Activated CD8-positive, alpha-beta memory T cell treated with anti-CD3 and anti-CD28 coated beads, Interleukin-2, amount 10 ng/mL, durations not matched to agents 7 days and 5 days (primary cell): ENCODE measurements at regions not wholly inside any gene's neighbourhood (a gene's known extent, or its start where the extent isn't known, plus 50 kb on each side); places are given as distances from the start of the nearest gene placed in this dataset.
"Not testable (repeated sequence)": the region's sequence is repeated elsewhere in the genome, so short reads cannot be mapped to it uniquely, and the experiment has no call there.

Source experiments
- ATAC-seq: fragments of 150-1000 bp; cut with Tn5 transposase; one replicate; pipeline ENCODE4 v1.10.0; 2021; ENCODE audit warnings: moderate library complexity
- CTCF ChIA-PET: fragments of 350-600 bp; sonication (Branson Sonifier 250); formaldehyde crosslinking; loops from one replicate; lab custom pipeline; 2021; ENCODE audit warnings: antibody characterized with exemption; lab: Charles Lee
- DNase-seq: peaks from one replicate; pipeline ENCODE4 v3.0.0-alpha.2; 2020
- H3K27ac Mint-ChIP-seq: one replicate; pipeline ENCODE4 v1.8.0; 2021; ENCODE audit warnings: mild to moderate bottlenecking, mixed read lengths
- H3K27me3 Mint-ChIP-seq: one replicate; pipeline ENCODE4 v1.8.0; 2021; ENCODE audit warnings: mixed read lengths
- H3K36me3 Mint-ChIP-seq: one replicate; pipeline ENCODE4 v1.8.0; 2021; ENCODE audit warnings: mild to moderate bottlenecking, mixed read lengths
- H3K4me1 Mint-ChIP-seq: one replicate; pipeline ENCODE4 v1.8.0; 2021; ENCODE audit warnings: mixed read lengths
- H3K4me3 Mint-ChIP-seq: one replicate; pipeline ENCODE4 v1.8.0; 2021; ENCODE audit warnings: mild to moderate bottlenecking, moderate library complexity, mixed read lengths
- H3K9me3 Mint-ChIP-seq: one replicate; pipeline ENCODE4 v1.8.0; 2022; ENCODE audit warnings: low read depth, mixed read lengths

DNA sequence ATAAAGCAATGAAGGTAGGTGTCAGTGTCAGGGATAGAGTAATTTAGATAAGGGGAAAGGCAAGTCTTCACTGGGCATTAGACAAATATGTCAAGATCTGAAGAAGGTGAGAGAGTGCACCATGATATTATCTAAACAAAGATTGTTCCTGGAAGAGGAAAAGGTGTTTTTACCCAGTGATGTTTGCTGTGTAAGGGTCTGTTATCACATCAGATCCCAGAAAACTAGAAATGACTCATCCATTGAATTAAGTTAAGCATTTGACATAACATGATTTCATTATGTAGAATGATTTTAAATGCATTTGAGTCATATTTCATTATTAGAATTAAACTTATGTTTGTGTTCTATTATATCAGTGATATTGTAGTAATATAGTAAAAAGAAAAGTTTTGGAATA is 1279.5 kb upstream of the CITED2 start:
- ATAC-seq (no peak), DNase-seq (no peak)
- Mint-ChIP-seq H3K27ac (no peak overlapping the region), H3K27me3 (peaks cover 8% of the 10 kb centered on the region), H3K4me1 (no peaks in the 10 kb centered on the region), H3K36me3 (no peaks in the 10 kb centered on the region), H3K9me3 (no peaks in the 10 kb centered on the region), H3K4me3 (no peak overlapping the region)
- CTCF ChIA-PET, result no interaction called here

GRCh38 chr6:140653506-140653905 is 1279.1 kb upstream of the CITED2 start:
- H3K4me3 Mint-ChIP-seq, result no peak overlapping the region
- no peak overlapping the region for H3K27ac Mint-ChIP-seq
- peaks cover 8% of the 10 kb centered on the region for H3K27me3 Mint-ChIP-seq
- ATAC-seq (no peak), DNase-seq (no peak)
- CTCF ChIA-PET, result no interaction called here
- no peaks in the 10 kb centered on the region for H3K9me3 Mint-ChIP-seq
- H3K36me3 Mint-ChIP-seq, result no peaks in the 10 kb centered on the region
- H3K4me1 Mint-ChIP-seq, result no peaks in the 10 kb centered on the region

DNA sequence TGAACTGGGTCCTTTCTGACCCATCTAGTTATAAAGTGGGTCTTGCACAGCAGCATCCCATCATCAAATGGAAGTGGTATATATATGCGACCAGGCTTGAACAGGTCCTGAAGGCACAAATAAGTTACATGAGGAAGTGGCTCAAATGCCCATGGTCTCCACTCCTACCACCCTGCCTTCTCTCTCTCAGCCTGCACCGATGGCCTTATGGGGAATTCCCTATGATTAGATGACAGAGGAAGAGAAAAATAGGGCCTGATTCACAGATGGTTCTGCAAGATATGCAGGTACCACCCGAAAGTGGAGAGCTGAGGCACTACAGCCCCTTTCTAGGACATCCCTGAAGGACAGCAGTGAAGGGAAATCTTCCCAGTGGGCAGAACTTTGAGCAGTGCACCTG is 1275.1 kb upstream of the CITED2 start:
- CTCF ChIA-PET, ATAC-seq, H3K4me3 Mint-ChIP-seq, DNase-seq, H3K27ac Mint-ChIP-seq, H3K36me3 Mint-ChIP-seq, H3K27me3 Mint-ChIP-seq, H3K9me3 Mint-ChIP-seq, H3K4me1 Mint-ChIP-seq: not testable (repeated sequence)

DNA sequence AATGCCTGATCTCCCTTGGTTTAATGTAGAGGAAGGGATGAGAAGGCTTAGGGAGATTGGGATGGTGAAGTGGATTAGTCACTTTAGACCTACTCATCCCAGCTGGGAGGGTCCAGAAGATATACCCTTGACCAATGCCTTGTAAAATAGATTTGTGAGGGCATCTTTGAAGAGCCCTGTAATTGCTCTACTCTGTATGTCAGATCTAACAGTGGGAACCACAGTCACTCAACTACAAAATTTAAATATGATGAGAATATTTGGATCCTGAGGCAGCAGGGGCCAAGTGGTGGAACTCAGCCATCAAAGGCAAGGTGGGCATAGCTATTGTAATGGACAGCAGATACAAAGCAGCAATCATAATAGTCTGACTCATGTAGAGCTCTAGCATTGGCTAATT is 1272.9 kb upstream of the CITED2 start:
- ATAC-seq, H3K4me1 Mint-ChIP-seq, H3K27me3 Mint-ChIP-seq, H3K27ac Mint-ChIP-seq, H3K36me3 Mint-ChIP-seq, H3K4me3 Mint-ChIP-seq, DNase-seq: not testable (repeated sequence)
- CTCF ChIA-PET, result interaction anchor here (1.2 kb wide), 1 partner anchor 23 kb away, joined by 3 read pairs; no protein-coding TSS in a partner anchor
- H3K9me3 Mint-ChIP-seq, result peaks cover 10% of the 10 kb centered on the region

DNA sequence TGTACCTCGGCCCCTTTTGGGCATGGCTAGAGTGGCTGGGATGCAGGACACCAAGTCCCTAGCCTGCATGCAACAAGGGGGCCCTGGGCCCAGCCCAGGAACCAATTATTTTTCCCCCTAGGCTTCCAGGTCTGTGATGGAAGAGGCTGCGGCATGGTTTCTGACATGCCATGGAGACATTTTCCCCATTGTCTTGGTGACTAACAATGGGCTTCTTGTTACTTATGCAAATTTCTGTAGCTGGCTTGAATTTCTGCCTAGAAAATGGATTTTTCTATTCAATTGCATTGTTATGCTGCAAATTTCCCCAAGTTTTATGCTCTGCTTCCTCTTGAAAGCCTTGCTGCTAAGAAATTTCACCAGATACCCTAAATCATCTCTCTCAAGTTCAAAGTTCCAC is 1269.6 kb upstream of the CITED2 start:
- no peak for ATAC-seq
- H3K9me3 Mint-ChIP-seq, result peaks cover 10% of the 10 kb centered on the region
- CTCF ChIA-PET, result no interaction called here

GRCh38 chr6:140641412-140641811 is 1267.0 kb upstream of the CITED2 start:
- Mint-ChIP-seq H3K9me3 (peaks cover 4% of the 10 kb centered on the region), H3K4me3 (no peak overlapping the region), H3K36me3 (no peaks in the 10 kb centered on the region), H3K27ac (no peak overlapping the region), H3K4me1 (no peaks in the 10 kb centered on the region), H3K27me3 (no peaks in the 10 kb centered on the region)
- DNase-seq, result no peak
- CTCF ChIA-PET, result no interaction called here
- ATAC-seq, result no peak

More for the DNA sequence above, 1269.6 kb upstream of the CITED2 start:
- no peak overlapping the region for H3K27ac Mint-ChIP-seq
- H3K4me1 Mint-ChIP-seq, result no peaks in the 10 kb centered on the region
- H3K36me3 Mint-ChIP-seq, result no peaks in the 10 kb centered on the region
- no peak for DNase-seq
- H3K27me3 Mint-ChIP-seq, result no peaks in the 10 kb centered on the region
- H3K4me3 Mint-ChIP-seq, result no peak overlapping the region

- Mint-ChIP-seq H3K27me3 (no peaks in the 10 kb centered on the region), H3K36me3 (no peaks in the 10 kb centered on the region), H3K4me1 (no peaks in the 10 kb centered on the region), H3K9me3 (no peaks in the 10 kb centered on the region), H3K27ac (no peak overlapping the region), H3K4me3 (no peak overlapping the region)
- DNase-seq (no peak), ATAC-seq (no peak)
- CTCF ChIA-PET, result no interaction called here
These were observed 1262.5 kb upstream of the CITED2 start for GRCh38 chr6:140636908-140637402.

- CTCF ChIA-PET, result no interaction called here
- Mint-ChIP-seq H3K4me3 (no peak overlapping the region), H3K9me3 (no peaks in the 10 kb centered on the region), H3K36me3 (no peaks in the 10 kb centered on the region), H3K4me1 (no peaks in the 10 kb centered on the region), H3K27ac (no peak overlapping the region), H3K27me3 (no peaks in the 10 kb centered on the region)
- DNase-seq (no peak), ATAC-seq (no peak)
These were observed 1261.9 kb upstream of the CITED2 start for GRCh38 chr6:140636271-140636907.

DNA sequence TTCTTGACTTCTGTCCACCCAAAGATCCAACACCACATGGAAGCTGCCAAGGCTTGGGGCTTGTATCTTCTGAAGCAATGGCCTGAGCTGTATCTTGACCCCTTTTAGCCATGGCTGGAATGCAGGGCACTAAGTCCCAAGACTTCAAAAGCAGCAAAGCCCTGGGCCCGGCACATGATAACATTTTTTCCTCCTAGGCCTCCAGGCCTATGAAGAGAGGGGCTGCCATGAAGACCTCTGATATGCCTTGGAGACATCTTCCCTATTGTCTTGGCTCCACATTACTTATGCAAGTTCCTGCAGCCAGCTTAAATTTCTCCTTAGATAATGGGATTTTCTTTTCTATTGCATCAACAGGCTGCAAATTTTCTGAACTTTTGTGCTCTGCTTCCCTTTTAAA is 1252.6 kb upstream of the CITED2 start:
- H3K9me3 Mint-ChIP-seq, result peaks cover 11% of the 10 kb centered on the region
- ATAC-seq, result no peak
- no peak for DNase-seq

GRCh38 chr6:140623498-140623897 is 1249.0 kb upstream of the CITED2 start:
- no peaks in the 10 kb centered on the region for H3K4me1 Mint-ChIP-seq
- H3K4me3 Mint-ChIP-seq, result no peak overlapping the region
- no peak overlapping the region for H3K27ac Mint-ChIP-seq
- peaks cover 7% of the 10 kb centered on the region for H3K36me3 Mint-ChIP-seq
- CTCF ChIA-PET, result no interaction called here
- peaks cover 11% of the 10 kb centered on the region for H3K9me3 Mint-ChIP-seq
- no peak for ATAC-seq
- H3K27me3 Mint-ChIP-seq, result peaks cover 8% of the 10 kb centered on the region
- no peak for DNase-seq

More for the DNA sequence above, 1252.6 kb upstream of the CITED2 start:
- no peak overlapping the region for H3K4me3 Mint-ChIP-seq
- peaks cover 7% of the 10 kb centered on the region for H3K36me3 Mint-ChIP-seq
- CTCF ChIA-PET, result no interaction called here
- no peaks in the 10 kb centered on the region for H3K4me1 Mint-ChIP-seq
- no peak overlapping the region for H3K27ac Mint-ChIP-seq
- H3K27me3 Mint-ChIP-seq, result no peaks in the 10 kb centered on the region

GRCh38 chr6:140620496-140620895 is 1246.0 kb upstream of the CITED2 start:
- DNase-seq (no peak), ATAC-seq (no peak)
- peaks cover 8% of the 10 kb centered on the region for H3K27me3 Mint-ChIP-seq
- no peaks in the 10 kb centered on the region for H3K4me1 Mint-ChIP-seq
- no peaks in the 10 kb centered on the region for H3K36me3 Mint-ChIP-seq
- CTCF ChIA-PET, result no interaction called here
- no peak overlapping the region for H3K27ac Mint-ChIP-seq
- H3K9me3 Mint-ChIP-seq, result peaks cover under 1% of the 10 kb centered on the region
- no peak overlapping the region for H3K4me3 Mint-ChIP-seq

DNA sequence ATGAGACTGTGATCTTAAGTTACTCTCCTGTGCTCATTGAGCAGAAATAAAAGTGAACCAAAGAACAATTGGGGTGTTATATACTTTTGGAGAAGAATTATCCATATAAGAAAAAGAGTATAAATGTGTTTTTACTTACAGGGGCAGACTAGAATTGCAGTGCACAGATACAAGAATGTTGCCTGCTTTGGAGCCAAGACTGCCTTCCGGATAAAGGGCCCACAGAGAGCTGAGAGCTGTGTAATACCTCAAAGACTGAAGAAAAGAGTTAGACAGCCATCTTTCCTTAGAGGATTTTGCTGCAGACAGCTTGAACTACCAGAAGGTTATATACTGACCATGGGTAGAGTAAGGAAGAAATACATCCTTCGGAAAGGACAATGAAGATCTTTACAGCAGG is 1235.5 kb upstream of the CITED2 start:
- no peaks in the 10 kb centered on the region for H3K36me3 Mint-ChIP-seq
- H3K27ac Mint-ChIP-seq, result no peak overlapping the region
- DNase-seq, result no peak
- no peaks in the 10 kb centered on the region for H3K9me3 Mint-ChIP-seq
- H3K4me1 Mint-ChIP-seq, result no peaks in the 10 kb centered on the region
- H3K4me3 Mint-ChIP-seq, result no peak overlapping the region
- ATAC-seq, result no peak
- CTCF ChIA-PET, result no interaction called here
- H3K27me3 Mint-ChIP-seq, result peaks cover 10% of the 10 kb centered on the region

DNA sequence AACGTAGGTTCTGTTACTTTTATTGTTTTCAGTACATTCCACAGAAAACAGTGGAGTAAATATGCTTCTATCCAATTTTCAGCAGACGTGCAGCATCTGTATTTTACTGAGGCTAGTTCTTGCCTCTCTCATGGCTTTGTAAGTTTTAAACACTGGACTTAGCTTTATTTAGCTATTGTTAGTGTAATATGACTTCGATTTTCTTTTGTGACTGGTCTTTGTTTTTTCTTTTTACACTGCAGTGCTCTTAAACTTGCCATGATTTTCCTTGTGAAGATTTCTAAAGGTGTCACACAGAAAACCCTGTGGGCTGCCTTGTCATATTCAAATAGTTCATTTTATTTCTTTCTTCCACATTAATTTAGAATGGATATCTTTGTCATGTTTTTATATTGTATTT is 1234.9 kb upstream of the CITED2 start:
- Mint-ChIP-seq H3K27me3 (peaks cover 10% of the 10 kb centered on the region), H3K4me3 (no peak overlapping the region), H3K36me3 (no peaks in the 10 kb centered on the region), H3K4me1 (no peaks in the 10 kb centered on the region), H3K27ac (no peak overlapping the region), H3K9me3 (peaks cover 2% of the 10 kb centered on the region)
- CTCF ChIA-PET, result no interaction called here
- ATAC-seq (no peak), DNase-seq (no peak)

DNA sequence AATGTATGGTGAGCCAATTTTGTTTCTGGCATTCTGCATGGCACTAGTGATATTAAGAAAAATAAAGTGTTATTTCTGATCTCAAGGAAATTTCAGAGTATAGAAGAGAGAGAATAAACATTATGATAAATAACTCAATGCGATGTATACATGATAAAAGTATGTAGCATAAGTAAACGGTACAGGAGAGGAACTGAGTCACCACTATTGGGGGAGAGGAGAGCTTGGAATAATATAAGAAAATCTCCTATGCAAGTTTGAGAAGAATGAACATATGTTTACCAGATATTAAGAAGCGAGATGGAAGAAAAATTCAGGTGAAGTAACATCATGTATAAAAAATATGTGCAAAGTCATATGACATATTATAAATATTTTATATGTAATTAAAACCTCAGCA is 1230.3 kb upstream of the CITED2 start:
- Mint-ChIP-seq H3K27ac (no peak overlapping the region), H3K27me3 (peaks cover 22% of the 10 kb centered on the region), H3K4me3 (no peak overlapping the region), H3K36me3 (peaks cover 4% of the 10 kb centered on the region), H3K9me3 (peaks cover 7% of the 10 kb centered on the region), H3K4me1 (no peaks in the 10 kb centered on the region)
- CTCF ChIA-PET, result interaction anchor here (0.5 kb wide), 1 partner anchor 1234 kb away, joined by 3 read pairs; no protein-coding TSS in a partner anchor
- DNase-seq (no peak), ATAC-seq (no peak)
